ENCODE measurements at regions not wholly inside any gene's neighbourhood (a gene's known extent, or its start where the extent isn't known, plus 50 kb on each side); places are given as distances from the start of the nearest gene placed in this dataset.

- Mint-ChIP-seq H3K27ac (ENCODE audit: unreplicated experiment) (no peak overlapping the region), H3K4me1 (ENCODE audit: unreplicated experiment) (no peaks in the 10 kb centered on the region), H3K4me3 (ENCODE audit: unreplicated experiment) (no peak overlapping the region), H3K27me3 (ENCODE audit: unreplicated experiment) (no peaks in the 10 kb centered on the region), H3K36me3 (ENCODE audit: unreplicated experiment) (no peaks in the 10 kb centered on the region), H3K9me3 (ENCODE audit: unreplicated experiment) (no peaks in the 10 kb centered on the region)
- DNase-seq (ENCODE audit: extremely low spot score, unreplicated experiment) = no peak
- TF ChIP-seq CTCF (IDR thresholded peaks at IDR 0.05) = no peak
Measured at GRCh38 chr5:97657239-97657638, 474.2 kb upstream of the RIOK2 start.

GRCh38 chr5:97658116-97658900 lies 475.3 kb upstream of the RIOK2 start:
- DNase-seq (ENCODE audit: extremely low spot score, unreplicated experiment) = no peak
- H3K27ac Mint-ChIP-seq (ENCODE audit: unreplicated experiment) = no peak overlapping the region
- H3K4me3 Mint-ChIP-seq (ENCODE audit: unreplicated experiment) = no peak overlapping the region
- H3K36me3 Mint-ChIP-seq (ENCODE audit: unreplicated experiment) = no peaks in the 10 kb centered on the region
- H3K4me1 Mint-ChIP-seq (ENCODE audit: unreplicated experiment) = no peaks in the 10 kb centered on the region
- H3K9me3 Mint-ChIP-seq (ENCODE audit: unreplicated experiment) = no peaks in the 10 kb centered on the region
- no peak for TF ChIP-seq CTCF (IDR thresholded peaks at IDR 0.05)
- H3K27me3 Mint-ChIP-seq (ENCODE audit: unreplicated experiment) = no peaks in the 10 kb centered on the region

- Mint-ChIP-seq H3K27ac (ENCODE audit: unreplicated experiment) (no peak overlapping the region), H3K36me3 (ENCODE audit: unreplicated experiment) (no peaks in the 10 kb centered on the region), H3K4me1 (ENCODE audit: unreplicated experiment) (no peaks in the 10 kb centered on the region), H3K4me3 (ENCODE audit: unreplicated experiment) (no peak overlapping the region), H3K27me3 (ENCODE audit: unreplicated experiment) (peaks cover 2% of the 10 kb centered on the region), H3K9me3 (ENCODE audit: unreplicated experiment) (no peaks in the 10 kb centered on the region)
- no peak for TF ChIP-seq CTCF (IDR thresholded peaks at IDR 0.05)
- DNase-seq (ENCODE audit: extremely low spot score, unreplicated experiment) = no peak
Measured at GRCh38 chr5:97666783-97667182, 483.7 kb upstream of the RIOK2 start.

GRCh38 chr5:97670447-97670846 lies 487.4 kb upstream of the RIOK2 start:
- TF ChIP-seq CTCF (IDR thresholded peaks at IDR 0.05) = no peak
- H3K4me3 Mint-ChIP-seq (ENCODE audit: unreplicated experiment) = no peak overlapping the region
- DNase-seq (ENCODE audit: extremely low spot score, unreplicated experiment) = no peak
- no peaks in the 10 kb centered on the region for H3K36me3 Mint-ChIP-seq (ENCODE audit: unreplicated experiment)
- H3K4me1 Mint-ChIP-seq (ENCODE audit: unreplicated experiment) = no peaks in the 10 kb centered on the region
- no peak overlapping the region for H3K27ac Mint-ChIP-seq (ENCODE audit: unreplicated experiment)
- H3K27me3 Mint-ChIP-seq (ENCODE audit: unreplicated experiment) = peaks cover 2% of the 10 kb centered on the region
- H3K9me3 Mint-ChIP-seq (ENCODE audit: unreplicated experiment) = peaks cover 2% of the 10 kb centered on the region

GRCh38 chr5:97676608-97677007 lies 493.6 kb upstream of the RIOK2 start:
- DNase-seq (ENCODE audit: extremely low spot score, unreplicated experiment) = no peak
- H3K36me3 Mint-ChIP-seq (ENCODE audit: unreplicated experiment) = no peaks in the 10 kb centered on the region
- no peaks in the 10 kb centered on the region for H3K4me1 Mint-ChIP-seq (ENCODE audit: unreplicated experiment)
- H3K27ac Mint-ChIP-seq (ENCODE audit: unreplicated experiment) = no peak overlapping the region
- peaks cover 14% of the 10 kb centered on the region for H3K9me3 Mint-ChIP-seq (ENCODE audit: unreplicated experiment)
- TF ChIP-seq CTCF (IDR thresholded peaks at IDR 0.05) = no peak
- H3K4me3 Mint-ChIP-seq (ENCODE audit: unreplicated experiment) = no peak overlapping the region
- H3K27me3 Mint-ChIP-seq (ENCODE audit: unreplicated experiment) = peaks cover 9% of the 10 kb centered on the region

Data from osteocyte (in vitro differentiated cells).